ENCODE measurements at regions not wholly inside any gene's neighbourhood (a gene's known extent, or its start where the extent isn't known, plus 50 kb on each side); places are given as distances from the start of the nearest gene placed in this dataset.

- no peak for TF ChIP-seq CTCF (IDR thresholded peaks at IDR 0.05; ENCODE audit: low read depth, low read length, missing control alignments)
- no peaks in the 10 kb centered on the region for H3K36me3 ChIP-seq (replicated peaks)
- in situ Hi-C loops (cut with HindIII; ENCODE audit: low pct_ligation_motif_present, low sequenced_read_pairs): no loop called here
Observed at GRCh38 chr1:218101409-218101808, 183.7 kb upstream of the RRP15 start.

DNA sequence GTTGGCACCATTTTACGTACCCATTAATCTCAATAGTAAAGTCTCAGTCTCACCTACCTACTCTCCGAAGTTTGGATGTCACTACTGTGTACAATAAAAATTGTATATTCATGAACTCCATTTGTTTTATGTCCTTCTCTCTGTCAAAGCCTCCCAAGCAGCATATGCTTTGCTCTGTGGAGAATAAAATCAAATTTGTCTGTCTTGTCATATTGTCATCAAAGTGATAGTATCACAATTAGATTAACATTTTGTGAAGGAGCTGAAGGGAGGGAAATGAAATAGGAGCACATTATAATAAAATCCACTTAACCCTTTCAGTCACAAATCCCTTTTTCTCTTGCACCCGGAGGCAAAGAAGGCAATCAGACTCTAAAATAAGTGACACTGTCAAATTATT is 177.1 kb upstream of the RRP15 start:
- no peak for DNase-seq
- Histone ChIP-seq H3K27me3 (replicated peaks) (no peaks in the 10 kb centered on the region), H3K4me3 (ENCODE audit: low read depth, low read length) (no peak overlapping the region), H3K27ac (no peak overlapping the region), H3K36me3 (replicated peaks) (no peaks in the 10 kb centered on the region)
- no peak for TF ChIP-seq CTCF (IDR thresholded peaks at IDR 0.05; ENCODE audit: low read depth, low read length, missing control alignments)
- in situ Hi-C loops (cut with HindIII; ENCODE audit: low pct_ligation_motif_present, low sequenced_read_pairs): no loop called here

More at GRCh38 chr1:218101409-218101808, 183.7 kb upstream of the RRP15 start:
- Histone ChIP-seq H3K4me3 (ENCODE audit: low read depth, low read length) (no peak overlapping the region), H3K27ac (no peak overlapping the region), H3K27me3 (replicated peaks) (no peaks in the 10 kb centered on the region)
- no peak for DNase-seq

DNA sequence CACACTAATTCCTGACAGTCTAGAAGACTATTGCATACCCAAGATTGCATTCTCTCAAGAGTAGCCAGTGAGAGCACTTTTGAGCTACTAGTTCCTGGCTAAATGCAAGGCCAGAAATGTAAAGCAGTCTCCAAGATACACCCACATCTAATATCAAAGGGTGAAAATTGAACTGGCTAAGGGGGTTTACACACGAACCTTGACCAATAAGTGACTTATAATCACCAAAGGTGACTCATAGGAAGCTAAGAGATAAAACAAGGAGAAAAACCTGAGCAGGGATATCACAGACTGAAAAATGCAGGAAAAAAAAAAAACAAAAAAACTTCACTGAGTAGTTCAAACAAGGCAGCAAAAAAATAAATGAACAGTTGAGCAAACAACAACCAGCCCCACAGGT is 172.2 kb upstream of the RRP15 start:
- H3K4me3 ChIP-seq (ENCODE audit: low read depth, low read length): no peak overlapping the region
- H3K27me3 ChIP-seq (replicated peaks): no peaks in the 10 kb centered on the region
- no peak for TF ChIP-seq CTCF (IDR thresholded peaks at IDR 0.05; ENCODE audit: low read depth, low read length, missing control alignments)
- no peaks in the 10 kb centered on the region for H3K36me3 ChIP-seq (replicated peaks)
- DNase-seq: no peak
- in situ Hi-C loops (cut with HindIII; ENCODE audit: low pct_ligation_motif_present, low sequenced_read_pairs): no loop called here
- H3K27ac ChIP-seq: no peak overlapping the region

DNA sequence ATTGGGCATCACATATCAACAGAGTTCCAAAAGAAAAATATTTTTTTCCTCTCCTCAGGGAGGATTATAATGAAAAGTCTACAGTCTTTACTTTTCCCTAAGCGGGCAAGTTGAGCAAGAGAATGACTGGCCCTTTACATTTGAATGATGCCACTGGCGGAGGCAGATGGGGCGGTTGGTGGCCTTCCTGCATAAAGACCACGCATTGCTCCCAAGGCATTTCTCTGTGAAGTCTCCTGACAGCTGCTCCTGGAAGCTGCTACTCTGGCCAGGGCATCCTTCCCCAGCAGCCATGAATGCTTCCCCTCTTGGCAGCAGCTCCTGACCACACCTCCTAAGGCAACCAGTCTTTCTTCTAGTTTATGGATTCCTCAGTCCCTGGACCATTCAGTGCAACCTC is 161.1 kb upstream of the RRP15 start:
- DNase-seq: no peak
- in situ Hi-C loops (cut with HindIII; ENCODE audit: low pct_ligation_motif_present, low sequenced_read_pairs): no loop called here
- Histone ChIP-seq H3K27me3 (replicated peaks) (no peaks in the 10 kb centered on the region), H3K4me3 (ENCODE audit: low read depth, low read length) (no peak overlapping the region), H3K27ac (no peak overlapping the region), H3K36me3 (replicated peaks) (no peaks in the 10 kb centered on the region)
- no peak for TF ChIP-seq CTCF (IDR thresholded peaks at IDR 0.05; ENCODE audit: low read depth, low read length, missing control alignments)

- in situ Hi-C loops (cut with HindIII; ENCODE audit: low pct_ligation_motif_present, low sequenced_read_pairs): no loop called here
- H3K36me3 ChIP-seq (replicated peaks): no peaks in the 10 kb centered on the region
- DNase-seq: no peak
- H3K27me3 ChIP-seq (replicated peaks): no peaks in the 10 kb centered on the region
- no peak for TF ChIP-seq CTCF (IDR thresholded peaks at IDR 0.05; ENCODE audit: low read depth, low read length, missing control alignments)
- H3K4me3 ChIP-seq (ENCODE audit: low read depth, low read length): no peak overlapping the region
- H3K27ac ChIP-seq: no peak overlapping the region
Observed at GRCh38 chr1:218135371-218135770, 149.7 kb upstream of the RRP15 start.

GRCh38 chr1:218139761-218140160 is 145.3 kb upstream of the RRP15 start:
- in situ Hi-C loops (cut with HindIII; ENCODE audit: low pct_ligation_motif_present, low sequenced_read_pairs): no loop called here
- no peak for DNase-seq
- no peak overlapping the region for H3K4me3 ChIP-seq (ENCODE audit: low read depth, low read length)
- H3K27me3 ChIP-seq (replicated peaks): no peaks in the 10 kb centered on the region
- no peak overlapping the region for H3K27ac ChIP-seq
- TF ChIP-seq CTCF (IDR thresholded peaks at IDR 0.05; ENCODE audit: low read depth, low read length, missing control alignments): no peak
- no peaks in the 10 kb centered on the region for H3K36me3 ChIP-seq (replicated peaks)
